Psoas muscle (tissue), 7 donors: ENCODE measurements at regions not wholly inside any gene's neighbourhood (a gene's known extent, or its start where the extent isn't known, plus 50 kb on each side); places are given as distances from the start of the nearest gene placed in this dataset.

Experiments
- ATAC-seq, 4 donors: fragments of 200-7000 bp; cut with Tn5 transposase; one replicate each; pipeline ENCODE4 v1.9.1; 2020; ENCODE audit warnings: moderate library complexity in 3 of 4, mild to moderate bottlenecking in 2 of 4
- DNase-seq, 2 donors: peaks; one replicate each; pipeline ENCODE4 v3.0.0-alpha.2; 2020
- H3K27ac ChIP-seq: fragments of 200-600 bp; one replicate; pipeline ENCODE4 v1.8.0; 2022
- H3K27me3 ChIP-seq, 3 donors: fragments of 200-600 bp in 1 of 3; one replicate each; pipeline versions ENCODE4 v1.6.1 to v1.8.0; 2013 to 2022; ENCODE audit warnings: low read length in 2 of 3, mild to moderate bottlenecking in 2 of 3, moderate library complexity in 1 of 3; ENCODE audit not compliant: insufficient read depth in 3 of 3
- H3K36me3 ChIP-seq, 2 donors: fragments of 200-600 bp in 1 of 2; one replicate each; pipeline versions ENCODE4 v1.6.1 to v1.8.0; 2013 to 2022; ENCODE audit warnings: low read depth in 1 of 2, mild to moderate bottlenecking in 1 of 2, moderate library complexity in 1 of 2; ENCODE audit not compliant: insufficient read depth in 1 of 2
- H3K4me1 ChIP-seq: fragments of 200-600 bp; one replicate; pipeline ENCODE4 v1.8.0; 2022
- H3K4me3 ChIP-seq: fragments of 200-600 bp; one replicate; pipeline ENCODE4 v1.8.0; 2022; ENCODE audit warnings: mild to moderate bottlenecking
- H3K9me3 ChIP-seq: fragments of 200-600 bp; one replicate; pipeline ENCODE4 v1.8.0; 2022
- CTCF ChIP-seq: fragments of 200-600 bp; IDR thresholded peaks from one replicate; pipeline ENCODE4 v1.8.0; 2022; ENCODE audit warnings: antibody characterized with exemption
- WGBS, 3 donors: extraction: QIAGEN DNeasy Blood & Tissue Kit; methylation state at CpG; one replicate each; pipeline versions ENCODE4 v1.1.6 to v1.1.7; 2013; 5-methylcytosine and 5-hydroxymethylcytosine counted together
- intact Hi-C, 2 donors: fragments of 100-400 bp; cut with DNase I; formaldehyde crosslinking; loops; one replicate each; pipeline versions ENCODE4 v1.11.0 to v1.14.2; 2022
- donor health status: healthy with polysubstance abuse.
- donor health status: DM: no; HTN: no; CAD: no; lungs with moderate emphysema.
- donor health status: Bipolar disorder and iron deficiency.
- donor health status: healthy.
- donor health status: DM: yes; HTN: yes; CAD: no.
- donor health status: DM: no; HTN: no; CAD: no.
- donor health status: DM: yes; HTN: yes; CAD: no.

DNA sequence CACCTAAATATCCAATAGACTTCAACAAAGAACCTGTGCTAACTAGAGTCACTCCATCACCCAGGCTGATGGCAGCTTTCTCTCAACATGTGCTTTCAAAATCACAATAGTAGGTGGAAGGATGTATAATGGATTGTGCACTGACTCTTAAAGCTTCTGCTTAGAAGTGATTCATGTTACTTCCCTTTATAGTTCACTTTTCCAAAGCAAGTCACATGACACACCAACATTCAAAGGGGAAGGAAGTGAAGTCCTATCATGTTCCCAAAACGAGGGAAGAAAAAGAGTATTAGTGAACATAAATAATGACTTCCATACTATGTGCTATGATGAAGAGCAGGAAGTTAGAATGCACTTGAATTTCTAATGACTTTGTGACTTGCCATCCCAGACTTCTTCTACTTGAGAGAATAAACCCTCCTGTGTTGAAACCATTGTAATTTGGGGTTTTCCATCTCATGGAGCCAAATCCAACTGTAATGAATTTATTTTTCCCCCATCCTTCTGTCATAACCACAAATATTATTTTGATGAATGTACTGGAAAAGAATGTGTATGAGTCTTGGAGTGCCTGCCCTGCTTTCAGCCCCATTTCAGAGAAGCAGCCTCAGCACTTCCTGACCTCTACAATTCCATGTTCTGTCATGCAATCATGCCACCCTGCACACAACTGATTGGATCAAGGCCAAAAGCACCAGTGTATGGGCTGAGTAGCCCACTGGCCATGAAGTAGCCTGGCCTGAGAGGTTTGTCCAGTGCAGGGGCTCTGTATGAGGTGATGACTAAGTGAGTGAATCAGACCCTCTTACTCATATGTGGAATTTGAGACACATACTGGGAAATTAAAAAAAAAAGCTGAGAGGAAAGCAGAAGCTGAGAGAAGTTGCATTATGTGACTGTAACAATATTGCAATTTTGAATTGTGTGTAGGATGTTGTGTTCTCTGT lies 525.9 kb upstream of the CLINT1 start:
- Histone ChIP-seq H3K4me3 (no peak overlapping the region), H3K27ac (no peak overlapping the region), H3K27me3 (no peaks in the 10 kb centered on the region), H3K9me3 (no peaks in the 10 kb centered on the region), H3K36me3 (no peaks in the 10 kb centered on the region), H3K4me1 (no peaks in the 10 kb centered on the region)
- DNase-seq (peak in 1 of 2 donors; percentile 22), ATAC-seq (peak in 2 of 4 donors; percentile 47 to 56)
- TF ChIP-seq CTCF = no peak
- intact Hi-C loops = no loop called here
- 37 to 50% (median 45%) methylated on average over 1 of the region's 1 CpG for WGBS, 3 donors

DNA sequence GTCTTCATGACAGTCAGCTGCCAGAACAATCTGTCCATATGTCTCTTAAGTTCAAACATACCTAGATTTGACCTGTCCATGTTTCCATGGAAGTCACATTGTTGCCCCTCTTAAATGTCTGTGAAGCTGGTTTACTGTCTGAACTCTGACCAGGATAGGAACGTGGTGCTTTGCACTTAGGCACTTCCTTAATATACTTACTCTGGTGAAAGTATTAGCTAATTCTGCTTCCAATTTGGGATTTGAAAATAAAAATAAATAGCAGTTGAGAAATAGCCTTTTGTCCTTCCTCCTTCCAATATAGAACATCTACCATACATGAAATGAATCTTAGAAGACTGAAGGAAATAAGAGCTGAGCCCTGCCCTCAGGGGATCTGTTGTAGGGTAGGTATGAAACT lies 524.5 kb upstream of the CLINT1 start:
- Histone ChIP-seq H3K27ac (no peak overlapping the region), H3K36me3 (no peaks in the 10 kb centered on the region), H3K27me3 (no peaks in the 10 kb centered on the region), H3K4me3 (no peak overlapping the region), H3K9me3 (no peaks in the 10 kb centered on the region), H3K4me1 (no peaks in the 10 kb centered on the region)
- WGBS, 3 donors = 52 to 74% (median 60%) methylated on average over 1 of the region's 1 CpG
- no peak for DNase-seq
- intact Hi-C loops = no loop called here
- TF ChIP-seq CTCF = no peak
- ATAC-seq = no peak

DNA sequence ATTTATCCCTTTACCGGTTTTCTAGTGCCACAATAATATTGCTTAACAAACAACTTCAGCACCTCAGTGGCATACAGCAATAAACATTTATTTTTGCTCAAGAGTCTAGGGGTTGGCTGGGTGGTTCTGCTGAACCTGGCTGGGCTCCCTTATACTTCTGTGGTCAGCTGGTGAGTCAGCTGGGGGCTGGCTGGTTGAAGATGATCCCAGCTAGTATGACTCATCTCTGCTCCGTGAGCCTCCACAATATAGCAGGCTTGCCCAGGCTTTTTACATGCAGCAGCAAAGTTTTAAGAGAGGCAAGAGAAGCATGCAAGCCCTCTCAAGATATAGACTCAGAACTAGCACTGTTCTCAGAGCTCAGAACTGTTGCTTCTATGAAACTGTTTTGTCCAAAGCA lies 523.5 kb upstream of the CLINT1 start:
- Histone ChIP-seq H3K27me3 (no peaks in the 10 kb centered on the region), H3K27ac (no peak overlapping the region), H3K9me3 (no peaks in the 10 kb centered on the region), H3K4me1 (no peaks in the 10 kb centered on the region), H3K36me3 (no peaks in the 10 kb centered on the region), H3K4me3 (no peak overlapping the region)
- no peak for TF ChIP-seq CTCF
- intact Hi-C loops = no loop called here
- 27 to 37% (median 30%) methylated on average over 2 of the region's 2 CpGs for WGBS, 3 donors
- DNase-seq (peak; percentile 70 to 71), ATAC-seq (peak; percentile 59 to 87 (median 81))

DNA sequence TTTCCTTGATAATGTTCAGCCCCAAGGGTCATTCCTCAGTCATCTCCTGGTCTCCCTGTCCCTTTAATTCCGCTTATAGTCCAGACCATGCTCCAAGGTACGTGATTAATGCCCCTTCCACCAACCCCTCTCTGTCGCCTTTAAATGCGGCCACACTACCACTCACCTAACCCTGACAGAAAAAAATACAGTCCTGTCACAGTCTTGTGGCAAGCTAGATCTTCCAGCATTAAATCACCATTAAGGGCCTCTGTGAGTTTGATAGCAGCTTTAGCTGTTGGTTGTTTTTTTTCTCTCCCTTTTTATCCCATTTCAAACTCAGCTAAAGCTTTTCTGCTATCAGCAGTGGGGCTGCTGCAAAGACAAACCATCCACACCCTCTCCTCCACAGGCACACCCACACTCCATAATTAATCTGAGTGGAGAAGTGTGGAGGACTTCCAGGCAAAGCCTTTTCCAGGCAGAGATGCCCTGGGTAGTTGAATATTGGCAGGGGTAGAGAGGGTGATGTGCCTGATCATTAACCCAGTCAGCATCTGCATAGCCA lies 522.7 kb upstream of the CLINT1 start:
- 90 to 98% (median 94%) methylated on average over 4 of the region's 4 CpGs for WGBS, 3 donors
- Histone ChIP-seq H3K4me3 (no peak overlapping the region), H3K4me1 (no peaks in the 10 kb centered on the region), H3K36me3 (no peaks in the 10 kb centered on the region), H3K27ac (no peak overlapping the region), H3K9me3 (no peaks in the 10 kb centered on the region), H3K27me3 (no peaks in the 10 kb centered on the region)
- TF ChIP-seq CTCF = no peak
- intact Hi-C loops = no loop called here
- ATAC-seq (no peak), DNase-seq (no peak)
